NCI-H510A (cell line): ENCODE measurements at regions not wholly inside any gene's neighbourhood (a gene's known extent, or its start where the extent isn't known, plus 50 kb on each side); places are given as distances from the start of the nearest gene placed in this dataset.
"Not testable (repeated sequence)": the region's sequence is repeated elsewhere in the genome, so short reads cannot be mapped to it uniquely, and the experiment has no call there.

Experiments used
- DNase-seq: peaks from one replicate; lab custom pipeline; 2025; lab: John Stamatoyannopoulos, UW

DNA sequence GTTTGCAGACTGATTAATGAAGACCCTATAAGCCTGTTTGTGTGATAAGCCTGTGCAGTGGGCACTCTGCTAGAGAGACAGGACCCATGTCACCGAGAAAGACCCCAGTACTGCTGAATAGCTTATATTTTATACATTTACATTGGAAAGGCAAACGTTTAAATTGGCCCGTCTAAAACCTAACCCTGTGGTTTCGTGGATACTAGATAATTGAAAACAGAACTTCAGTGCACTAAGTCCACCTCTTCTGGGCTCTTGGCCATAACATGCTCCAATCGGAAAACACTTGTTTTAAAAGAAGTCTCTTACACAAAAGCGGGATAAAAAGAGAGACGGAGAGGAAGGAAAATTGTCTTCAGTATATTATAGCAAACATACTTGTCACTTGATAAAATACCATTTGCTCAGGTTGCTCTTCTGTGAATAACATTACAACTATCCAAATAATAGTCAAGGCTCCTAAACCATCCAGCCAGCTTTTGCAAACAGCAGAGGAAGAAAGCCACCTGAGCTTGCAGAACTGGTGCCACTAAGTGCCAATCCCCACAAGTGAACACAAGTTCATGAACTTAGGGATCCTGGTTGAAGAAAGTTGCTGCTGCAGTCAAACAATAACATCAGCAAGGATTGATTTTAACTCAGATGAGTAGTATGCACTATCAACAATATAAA lies 218.4 kb upstream of the FN1 start:
- no peak for DNase-seq

DNA sequence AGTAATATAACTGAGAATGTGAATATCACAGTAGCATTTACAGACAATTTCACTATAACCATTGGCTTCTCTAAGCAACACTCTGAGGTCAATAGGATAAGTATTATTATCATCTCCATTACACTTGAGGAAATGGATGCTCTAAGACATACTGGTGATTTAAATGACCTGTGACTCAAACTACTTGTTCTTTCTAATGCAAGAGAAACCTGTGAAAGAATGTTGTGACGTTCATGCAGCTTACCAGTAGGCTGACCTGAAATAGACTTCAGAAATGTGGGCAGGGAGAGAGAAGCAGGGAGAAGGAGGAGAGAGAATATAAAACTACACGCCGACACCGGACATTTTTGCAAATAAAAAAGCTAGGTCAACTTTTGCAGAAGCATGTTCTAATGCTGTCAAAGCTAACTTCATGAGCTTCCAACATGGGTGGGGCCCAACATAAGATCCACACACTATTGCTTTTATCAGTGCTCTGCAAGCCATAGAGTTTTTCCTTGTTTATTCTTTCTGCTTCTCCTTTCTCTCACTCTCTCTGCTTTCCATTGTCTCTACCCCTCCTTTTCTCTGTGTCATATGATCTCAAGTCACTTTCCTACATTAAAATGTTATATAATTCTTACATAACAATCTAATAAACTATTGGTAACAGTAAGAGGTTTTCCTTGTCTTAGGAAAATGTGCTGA lies 217.6 kb upstream of the FN1 start:
- DNase-seq = no peak

DNA sequence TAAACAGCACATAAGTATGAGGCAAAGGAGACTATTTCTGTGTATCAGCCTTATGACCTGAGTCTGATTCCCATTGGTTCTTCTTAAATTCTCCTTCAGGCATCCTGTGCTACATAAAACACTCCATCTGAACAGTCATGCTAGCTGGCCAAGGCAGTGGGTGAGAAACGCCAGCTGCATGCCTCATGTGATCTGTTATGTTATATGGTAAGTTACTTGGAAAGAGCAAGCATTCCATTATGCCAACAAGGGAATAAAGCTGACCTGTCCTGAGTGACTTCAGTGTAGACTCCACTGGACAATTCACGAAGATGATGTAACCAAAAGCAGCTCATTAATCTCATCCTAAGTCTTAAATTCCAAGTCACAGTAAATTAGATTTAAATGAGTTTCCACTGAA lies 216.5 kb upstream of the FN1 start:
- no peak for DNase-seq

DNA sequence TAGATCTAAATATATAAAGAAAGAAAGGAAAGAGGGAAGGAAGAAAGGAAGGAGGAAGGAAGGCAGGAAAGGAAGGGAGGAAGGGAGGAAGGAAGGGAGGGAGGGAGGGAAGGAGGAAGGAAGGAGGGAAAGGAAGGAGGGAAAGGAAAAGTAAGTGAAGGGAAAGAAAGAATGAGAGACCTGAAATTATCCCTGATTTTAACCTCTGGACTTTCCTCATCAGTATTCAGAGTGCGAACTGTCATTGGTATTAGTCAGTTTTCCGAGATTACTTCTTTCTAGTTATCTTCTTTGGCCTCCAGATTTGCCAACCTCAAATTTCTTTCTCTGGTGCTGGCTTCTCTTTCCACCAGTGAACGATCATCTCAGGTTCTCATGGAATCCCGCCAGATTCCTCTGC lies 215.5 kb upstream of the FN1 start:
- DNase-seq = no peak

DNA sequence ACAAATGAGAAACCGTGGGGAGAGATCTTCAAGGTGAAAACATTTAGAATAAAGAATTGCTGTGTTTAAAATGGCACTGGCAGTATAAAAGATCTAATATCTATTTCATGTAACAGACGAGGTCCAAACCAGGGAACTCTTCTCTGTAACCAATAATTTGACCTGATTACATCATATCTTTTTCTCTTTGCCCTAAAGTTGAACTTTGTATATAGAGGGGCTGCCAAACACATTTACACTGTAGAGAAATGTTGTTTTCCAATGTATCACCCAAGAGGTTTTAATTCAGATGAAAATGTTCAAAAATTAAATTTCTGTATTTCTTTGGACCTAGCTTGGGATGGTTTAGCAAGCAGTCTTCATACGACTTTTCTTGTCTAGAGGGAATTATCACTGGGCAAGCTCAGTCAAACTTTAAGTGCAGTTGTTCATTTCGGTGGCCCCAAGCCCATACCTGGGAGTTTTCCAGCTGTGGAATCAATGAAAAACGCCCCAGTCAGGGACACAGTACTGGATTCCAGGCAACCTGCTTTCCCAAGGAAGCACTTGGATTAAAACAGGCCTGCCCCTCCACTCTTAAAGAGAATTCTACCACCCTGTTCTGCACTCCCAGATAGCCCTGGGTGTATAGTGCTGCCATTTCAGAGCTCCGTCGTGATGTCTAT lies 208.5 kb upstream of the FN1 start:
- DNase-seq = no peak

DNA sequence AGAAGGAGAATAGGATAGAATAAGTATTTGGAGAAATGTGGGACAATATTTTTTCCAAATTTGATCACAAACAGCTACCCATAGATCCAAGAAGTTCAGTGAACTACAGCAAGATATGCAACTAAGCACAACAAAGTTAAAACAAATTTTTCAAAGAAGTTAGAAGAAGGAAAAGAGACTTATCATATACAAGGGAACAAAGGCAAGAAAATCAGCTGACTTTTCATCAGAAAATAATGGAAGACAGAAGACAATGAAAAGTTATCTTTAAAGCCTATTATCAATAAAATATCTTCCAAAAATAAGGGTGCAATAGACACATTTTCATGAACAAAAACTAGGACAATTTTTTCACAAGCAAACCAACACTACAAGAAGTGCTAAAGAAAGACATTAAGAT lies 202.8 kb upstream of the FN1 start:
- DNase-seq = no peak

DNA sequence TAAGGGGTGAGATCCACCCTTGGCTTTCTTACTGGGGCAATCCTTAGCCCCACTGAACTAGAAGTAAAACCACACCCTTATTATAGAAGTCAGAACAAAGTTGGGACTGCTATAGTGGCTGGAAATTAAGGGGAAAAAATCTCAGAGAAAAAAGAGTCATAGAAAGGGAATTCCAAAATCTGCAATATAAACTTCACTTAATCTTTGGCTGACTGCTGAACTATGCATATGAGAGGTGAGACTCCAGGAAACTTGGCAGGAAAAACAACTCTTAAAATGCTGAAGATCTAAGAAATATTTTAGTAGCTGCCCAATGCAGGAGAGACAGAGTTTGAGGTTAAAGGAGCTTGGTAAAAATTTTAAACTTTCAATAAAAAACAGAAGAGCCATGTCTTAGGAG lies 201.8 kb upstream of the FN1 start:
- no peak for DNase-seq

DNA sequence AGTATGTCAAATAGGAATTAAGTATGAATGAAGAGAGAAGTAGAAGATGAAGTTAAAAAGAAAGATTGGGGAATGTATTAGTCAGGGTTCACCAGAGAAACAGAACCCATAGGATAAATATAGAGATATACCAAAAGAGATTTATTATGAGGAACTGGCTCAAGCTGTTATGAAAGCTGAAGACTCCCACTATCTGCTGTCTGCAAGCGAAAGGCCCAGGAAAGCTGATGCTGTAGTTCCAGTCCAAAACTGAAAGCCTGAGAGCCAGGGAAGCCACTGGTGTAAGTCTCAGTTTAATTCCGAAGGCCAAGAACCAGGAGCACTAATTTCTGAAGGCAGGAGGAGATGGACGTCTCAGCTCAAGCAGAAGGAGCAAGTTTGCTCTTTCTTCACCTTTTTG lies 200.9 kb upstream of the FN1 start:
- DNase-seq = no peak

DNA sequence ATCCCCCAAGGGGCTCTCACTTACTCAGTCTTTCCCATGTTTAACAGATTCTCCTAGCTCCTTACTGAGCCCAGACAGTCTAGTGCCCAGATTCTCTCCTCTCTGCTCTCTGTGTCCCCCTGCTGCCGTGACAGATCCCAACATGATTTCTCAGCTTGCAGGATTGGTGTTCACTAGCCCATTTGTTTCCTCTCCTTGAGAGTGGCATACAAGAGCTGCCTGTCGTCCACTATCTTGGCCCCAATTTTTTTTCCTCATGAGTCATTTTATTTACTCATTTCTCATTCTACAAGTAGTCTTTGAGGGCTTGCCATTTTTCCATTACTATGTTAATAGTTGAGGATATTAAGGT lies 199.9 kb upstream of the FN1 start:
- no peak for DNase-seq

DNA sequence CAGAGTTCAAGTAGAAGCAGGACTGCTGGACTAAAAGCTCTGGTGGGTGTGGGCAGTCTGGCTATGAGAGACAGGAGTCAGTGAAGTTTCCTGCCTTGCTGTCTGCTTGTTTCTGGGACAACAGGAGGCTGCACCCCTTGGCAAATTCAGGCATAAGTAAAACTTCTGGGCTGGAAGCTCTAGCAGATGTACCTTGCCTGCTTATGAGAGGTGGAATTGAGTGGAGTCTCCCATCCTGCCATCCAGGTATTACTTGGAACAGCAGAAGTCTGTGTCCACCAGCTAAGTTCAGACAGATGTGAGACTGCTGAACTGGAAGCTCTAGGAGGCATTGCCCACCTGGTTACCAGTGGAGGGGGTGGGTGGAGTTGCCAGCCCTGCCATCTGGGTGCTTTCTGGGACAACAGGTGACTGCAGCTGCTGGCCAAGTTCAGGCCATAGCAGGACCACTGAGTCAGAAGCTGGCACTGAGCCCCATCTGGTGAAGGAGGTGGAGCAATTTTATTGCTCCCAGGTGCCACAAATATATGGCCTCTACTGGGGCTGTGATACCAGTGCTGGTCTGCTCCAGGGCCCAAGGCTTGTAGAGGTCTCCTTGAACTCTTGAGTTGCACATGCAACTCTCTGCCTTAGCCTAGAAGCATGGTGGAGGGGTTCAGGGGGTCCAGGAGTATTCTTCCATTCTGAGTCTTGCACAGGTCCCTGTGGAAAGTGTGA lies 199.4 kb upstream of the FN1 start:
- DNase-seq = no peak

DNA sequence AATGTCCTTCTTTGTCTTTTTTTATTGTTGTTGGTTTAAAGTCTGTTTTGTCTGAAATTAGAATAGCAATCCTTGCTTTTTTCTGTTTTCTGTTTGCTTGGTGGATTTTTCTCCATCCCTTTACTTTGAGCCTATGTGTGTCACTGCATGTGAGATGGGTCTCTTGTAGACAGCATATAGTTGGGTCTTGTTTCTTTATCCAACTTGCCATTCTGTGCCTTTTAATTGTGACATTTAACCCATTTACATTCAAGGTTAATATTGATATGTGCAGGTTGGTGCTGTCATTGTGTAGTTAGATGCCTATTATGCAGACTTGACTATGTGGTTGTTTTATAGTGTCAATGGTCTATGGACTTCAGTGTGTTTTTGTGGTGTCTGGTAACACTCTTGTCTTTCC lies 197.5 kb upstream of the FN1 start:
- no peak for DNase-seq

DNA sequence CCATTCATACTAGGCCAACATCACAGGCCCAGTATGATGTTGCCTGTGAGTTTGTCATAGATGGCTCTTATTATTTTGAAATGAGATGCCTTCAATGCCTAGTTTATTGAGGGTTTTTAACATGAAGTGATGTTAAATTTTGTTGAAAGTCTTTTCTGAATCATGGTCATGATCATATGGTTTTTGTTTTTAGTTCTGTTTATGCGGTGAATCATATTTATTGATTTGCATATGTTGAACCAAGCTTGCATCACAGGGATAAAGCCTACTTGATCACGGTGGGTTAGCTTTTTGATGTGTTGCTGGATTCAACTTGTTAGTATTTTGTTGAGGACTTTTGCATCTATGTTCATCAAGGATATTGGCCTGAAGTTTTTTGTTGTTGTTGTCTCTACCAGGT lies 195.8 kb upstream of the FN1 start:
- DNase-seq = no peak

DNA sequence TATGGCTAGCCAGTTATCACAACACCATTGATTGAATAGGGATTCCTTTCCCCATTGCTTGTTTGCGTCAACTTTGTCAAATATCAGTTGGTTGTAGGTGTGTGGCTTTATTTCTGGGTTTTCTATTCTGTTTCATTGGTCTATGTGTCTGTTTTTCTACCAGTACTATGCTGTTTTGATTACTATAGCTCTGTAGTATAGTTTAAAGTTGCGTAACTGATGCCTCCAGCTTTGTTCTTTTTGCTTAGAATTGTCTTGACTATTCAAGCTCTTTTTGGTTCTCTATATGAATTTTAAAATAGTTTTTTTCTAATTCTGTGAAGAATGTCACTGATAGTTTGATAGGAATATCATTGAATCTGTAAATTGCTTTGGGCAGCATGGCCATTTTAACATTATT lies 194.9 kb upstream of the FN1 start:
- DNase-seq = not testable (repeated sequence)

DNA sequence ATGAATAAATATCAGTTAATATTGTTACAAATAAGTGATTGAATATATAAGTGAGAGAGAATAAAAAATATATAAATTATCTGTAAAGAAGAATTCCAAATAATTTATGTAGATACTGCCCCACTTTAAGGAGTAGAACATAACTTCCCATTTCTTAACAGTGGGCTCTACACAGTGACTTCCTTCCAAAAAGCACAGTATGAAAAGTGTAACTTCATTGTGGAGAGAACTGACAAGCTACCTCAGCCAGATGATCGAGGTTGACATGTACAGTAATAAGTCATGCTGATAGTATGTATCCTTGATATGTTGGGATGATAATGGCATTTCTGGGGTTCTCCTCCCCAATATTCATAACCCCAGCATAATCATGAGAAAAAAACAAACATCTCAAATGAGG lies 191.9 kb upstream of the FN1 start:
- DNase-seq = no peak

DNA sequence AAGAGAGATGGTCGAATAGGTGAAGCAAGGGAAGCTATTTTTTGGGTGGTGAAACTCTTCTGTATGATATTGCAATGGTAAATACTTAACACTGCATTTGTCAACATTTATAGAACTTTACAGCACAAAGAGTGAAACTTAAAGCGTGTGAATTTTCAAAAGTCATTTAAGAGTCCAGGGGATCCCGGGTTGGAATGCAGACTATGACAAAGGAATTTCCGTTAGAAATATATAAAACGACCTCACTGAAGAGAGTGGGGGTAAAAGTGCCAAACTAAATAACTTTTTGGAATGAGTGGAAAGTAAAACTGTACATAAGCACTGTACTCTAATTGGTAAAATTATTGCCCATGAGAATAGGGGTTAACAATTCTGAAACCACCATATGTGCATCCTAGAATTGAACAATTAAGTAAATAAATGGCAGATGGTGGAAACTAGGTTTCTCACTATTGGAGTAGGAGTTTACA lies 191.0 kb upstream of the FN1 start:
- DNase-seq = no peak

DNA sequence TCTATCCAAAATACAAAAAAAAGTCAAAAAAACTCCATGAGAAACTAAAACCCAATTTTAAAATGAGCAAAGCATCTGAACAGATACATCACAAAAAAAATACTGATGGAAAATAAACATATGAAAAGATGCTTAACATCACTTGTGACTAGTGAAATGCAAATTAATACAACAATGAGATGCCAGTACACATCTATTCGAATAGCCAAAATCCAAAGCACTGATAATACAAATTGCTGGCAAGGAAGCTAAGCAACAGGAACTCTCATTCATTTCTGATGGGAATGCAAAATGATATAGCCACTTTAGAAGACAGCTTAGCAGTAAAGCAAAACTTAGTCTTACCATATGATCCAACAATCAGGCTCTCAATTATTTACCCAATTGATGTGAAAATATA lies 190.2 kb upstream of the FN1 start:
- no peak for DNase-seq

DNA sequence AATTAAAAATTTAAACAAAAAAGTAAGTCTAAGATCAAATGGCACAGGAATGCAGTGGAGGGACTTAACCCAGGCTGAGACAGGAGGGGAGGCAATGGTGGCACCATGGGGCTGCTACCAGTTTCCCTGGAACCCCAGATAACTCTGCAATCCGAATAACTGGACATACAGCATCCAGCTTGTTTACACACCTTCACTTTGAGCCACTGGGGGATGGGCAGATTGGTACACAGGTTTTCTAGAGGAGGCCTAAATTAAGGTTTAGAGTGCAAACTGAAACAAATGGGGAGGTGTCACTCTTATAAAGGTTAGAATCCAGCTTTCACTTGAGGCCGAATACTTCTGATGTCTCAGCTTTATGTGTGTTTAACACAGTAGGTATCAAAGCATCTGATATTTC lies 189.3 kb upstream of the FN1 start:
- no peak for DNase-seq

DNA sequence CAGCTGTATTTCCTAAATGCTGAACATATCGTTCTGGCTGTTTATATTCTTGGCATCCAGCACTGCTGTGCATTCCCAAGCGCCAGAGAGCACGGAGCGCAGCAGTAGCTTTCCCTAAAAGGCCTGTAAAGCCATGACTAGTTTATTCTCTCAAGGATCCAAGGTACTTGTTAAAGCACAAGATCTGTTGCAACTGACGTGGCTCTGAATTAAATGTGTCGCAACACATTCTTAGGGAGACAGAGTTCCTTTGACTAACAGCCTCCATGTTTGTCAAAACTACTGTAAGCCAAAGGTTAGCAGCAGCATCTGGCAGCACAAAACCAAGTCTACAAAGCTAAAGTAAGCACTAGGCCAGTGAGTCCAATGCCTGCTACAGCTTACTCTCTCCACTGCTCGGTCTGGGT lies 188.6 kb upstream of the FN1 start:
- DNase-seq = no peak

DNA sequence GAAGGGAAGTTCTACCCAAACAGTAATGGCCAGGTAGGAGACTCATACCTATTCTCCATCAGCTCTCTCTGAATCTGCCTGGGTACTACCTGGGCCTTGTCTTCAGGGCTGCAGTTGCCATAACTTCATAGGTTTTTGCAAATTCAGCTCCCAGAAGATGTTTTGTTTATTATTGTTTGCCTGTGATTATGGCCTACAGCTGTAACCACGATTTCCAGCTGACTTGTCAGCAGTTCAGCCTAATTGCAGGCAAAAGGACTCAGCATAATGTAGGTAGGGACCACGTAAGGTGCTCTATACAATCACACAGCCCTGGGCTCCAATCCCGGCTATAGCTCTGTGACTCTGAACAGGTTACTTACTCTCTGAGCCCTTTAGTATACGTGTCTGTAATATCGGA lies 187.0 kb upstream of the FN1 start:
- DNase-seq = no peak

DNA sequence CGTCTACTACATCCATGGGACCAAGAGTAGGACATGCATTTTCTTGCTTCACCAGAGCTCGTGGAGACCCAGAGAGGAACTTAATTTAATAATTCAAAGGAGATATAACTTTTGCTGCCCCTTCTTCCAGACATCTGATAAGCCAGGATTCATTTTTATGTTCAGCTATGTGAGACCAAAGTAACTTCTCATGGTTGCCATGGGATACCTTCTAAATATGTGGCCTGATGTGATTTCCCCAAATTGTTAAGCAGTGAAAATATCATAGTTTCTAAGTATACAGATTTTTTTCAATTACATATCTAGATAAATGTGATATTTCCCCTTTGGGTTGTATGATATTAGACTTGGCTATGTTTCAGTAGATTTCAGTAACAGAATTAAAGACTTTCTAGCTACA lies 185.5 kb upstream of the FN1 start:
- DNase-seq = no peak

DNA sequence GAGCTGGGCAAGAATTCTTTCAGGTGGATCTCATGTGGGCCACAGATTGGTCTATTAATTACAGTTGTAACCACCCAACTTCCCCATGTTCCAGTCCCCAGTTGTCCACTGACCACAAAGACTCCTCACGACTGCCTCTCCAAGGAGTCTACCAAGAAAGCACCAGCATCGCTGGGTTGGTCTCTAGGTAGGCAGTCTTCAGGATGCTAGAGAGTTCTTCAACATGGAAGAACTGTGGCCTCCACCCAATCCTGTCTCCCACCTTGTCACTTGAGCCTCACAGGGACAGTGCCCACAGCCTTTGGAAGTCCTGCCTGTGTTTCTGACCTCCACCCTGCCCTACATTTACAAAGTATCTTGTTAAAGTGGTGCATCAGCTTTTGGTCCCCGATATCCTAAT lies 184.7 kb upstream of the FN1 start:
- DNase-seq = no peak

DNA sequence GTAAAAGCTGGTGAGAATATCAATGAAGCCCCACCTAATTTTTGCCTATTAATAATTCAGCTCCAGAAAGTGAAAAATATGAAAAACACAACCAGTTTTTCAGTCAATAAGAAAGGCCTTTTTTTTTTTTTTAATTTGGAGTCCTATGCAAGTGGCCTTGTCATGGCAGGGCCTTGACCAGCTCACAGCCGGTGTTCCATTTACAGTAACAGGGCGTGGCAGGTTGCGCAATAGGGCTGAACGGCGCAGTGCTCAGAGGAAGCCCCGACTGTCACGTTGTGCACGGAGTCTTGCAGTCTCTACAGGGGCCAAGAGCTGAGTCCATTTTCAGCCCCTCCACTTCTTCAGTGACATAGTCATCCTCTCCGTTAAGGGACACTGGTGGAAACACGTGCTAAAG lies 184.1 kb upstream of the FN1 start:
- DNase-seq = no peak
